A673 (cell line): ENCODE measurements at regions not wholly inside any gene's neighbourhood (a gene's known extent, or its start where the extent isn't known, plus 50 kb on each side); places are given as distances from the start of the nearest gene placed in this dataset.

Source experiments
- CTCF ChIP-seq: fragments of 300-800, 200-600 bp; sonication (generic); conservative IDR thresholded peaks from 2 replicates; pipeline ENCODE4 v1.5.1; 2017; ENCODE audit warnings: low read depth, mild to moderate bottlenecking, antibody characterized with exemption, low read length, moderate library complexity, mixed read lengths
- EZH2 ChIP-seq: fragments of 200-600 bp; sonication (generic); IDR thresholded peaks from 2 replicates; pipeline ENCODE4 v1.6.1; 2017; ENCODE audit warnings: borderline replicate concordance, low read depth, mild to moderate bottlenecking, mixed read lengths, antibody characterized with exemption, low read length; ENCODE audit not compliant: poor library complexity, severe bottlenecking

- no peak for TF ChIP-seq CTCF
- no peak for TF ChIP-seq EZH2
These were observed 275.8 kb downstream of the NDUFA10 start for GRCh38 chr2:239749272-239749873.
